NCI-H2196 (cell line): ENCODE measurements at regions not wholly inside any gene's neighbourhood (a gene's known extent, or its start where the extent isn't known, plus 50 kb on each side); places are given as distances from the start of the nearest gene placed in this dataset.

Experiments
- DNase-seq: peaks from one replicate; lab custom pipeline; 2025; ENCODE audit not compliant: unreplicated experiment; lab: John Stamatoyannopoulos, UW

DNA sequence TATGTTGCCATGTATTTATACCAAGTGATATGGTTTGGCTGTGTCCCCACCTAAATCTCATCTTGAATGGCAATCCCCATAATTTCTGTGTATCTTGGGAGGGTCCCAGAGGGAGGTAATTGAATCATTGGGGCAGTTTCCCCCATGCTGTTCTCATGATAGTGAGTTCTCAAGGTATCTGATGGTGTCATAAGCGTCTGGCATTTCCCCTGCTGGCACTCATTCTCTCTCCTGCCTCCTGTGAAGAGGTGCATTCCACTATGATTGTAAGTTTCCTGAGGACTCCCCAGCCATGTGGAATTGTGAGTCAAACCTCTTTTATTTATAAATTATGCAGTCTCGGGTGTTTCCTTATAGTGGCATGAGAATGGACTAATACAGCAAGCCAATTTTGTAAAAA lies 140.8 kb upstream of the ADAMTSL1 start:
- DNase-seq: no peak

- no peak for DNase-seq
Observed at GRCh38 chr9:18335825-18336224, 138.1 kb upstream of the ADAMTSL1 start.

GRCh38 chr9:18338042-18338441 lies 135.9 kb upstream of the ADAMTSL1 start:
- DNase-seq: no peak

DNA sequence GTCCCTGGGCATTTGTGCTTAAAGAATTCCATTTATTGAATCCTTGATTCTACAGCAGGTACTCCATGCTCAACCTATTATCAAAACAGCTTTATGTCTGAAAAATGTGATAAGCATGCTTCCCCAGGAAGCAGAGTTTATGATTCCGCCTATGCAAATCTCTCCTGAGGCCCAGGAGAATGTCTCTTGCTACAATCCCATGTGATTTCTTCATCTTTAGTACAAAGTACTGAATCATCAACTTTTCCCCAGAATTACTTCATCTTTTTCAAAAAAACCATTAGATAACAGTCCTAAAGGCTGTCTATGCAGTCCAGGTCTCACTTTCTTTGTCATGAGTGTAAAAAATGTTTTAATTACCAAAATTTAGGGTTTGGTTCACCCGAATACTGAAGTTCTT lies 130.2 kb upstream of the ADAMTSL1 start:
- DNase-seq: no peak

DNA sequence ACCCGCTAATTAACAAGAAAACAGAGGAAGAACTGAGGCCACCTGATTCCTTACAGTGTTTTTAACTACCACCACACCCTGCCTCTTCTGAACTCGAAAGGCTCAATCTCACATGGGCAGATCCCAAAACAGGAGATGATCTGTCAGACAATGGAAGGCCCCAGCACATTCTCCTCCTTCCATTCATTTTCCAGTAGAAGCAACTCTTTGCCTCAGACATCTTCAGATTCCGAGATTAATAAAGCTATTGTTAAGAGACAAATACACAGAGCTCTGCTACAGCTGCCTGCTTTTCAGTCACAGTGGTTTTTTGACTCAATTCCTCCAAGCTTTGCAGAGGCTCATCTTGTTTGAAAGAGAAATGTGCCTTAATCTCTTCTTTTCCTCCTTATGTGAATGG lies 127.2 kb upstream of the ADAMTSL1 start:
- DNase-seq: no peak

GRCh38 chr9:18347386-18348082 lies 126.4 kb upstream of the ADAMTSL1 start:
- DNase-seq: peak; percentile 6

- no peak for DNase-seq
Observed at GRCh38 chr9:18348083-18348475, 125.9 kb upstream of the ADAMTSL1 start.

- DNase-seq: no peak
Observed at GRCh38 chr9:18349530-18349929, 124.4 kb upstream of the ADAMTSL1 start.

GRCh38 chr9:18350036-18350435 lies 123.9 kb upstream of the ADAMTSL1 start:
- no peak for DNase-seq

DNA sequence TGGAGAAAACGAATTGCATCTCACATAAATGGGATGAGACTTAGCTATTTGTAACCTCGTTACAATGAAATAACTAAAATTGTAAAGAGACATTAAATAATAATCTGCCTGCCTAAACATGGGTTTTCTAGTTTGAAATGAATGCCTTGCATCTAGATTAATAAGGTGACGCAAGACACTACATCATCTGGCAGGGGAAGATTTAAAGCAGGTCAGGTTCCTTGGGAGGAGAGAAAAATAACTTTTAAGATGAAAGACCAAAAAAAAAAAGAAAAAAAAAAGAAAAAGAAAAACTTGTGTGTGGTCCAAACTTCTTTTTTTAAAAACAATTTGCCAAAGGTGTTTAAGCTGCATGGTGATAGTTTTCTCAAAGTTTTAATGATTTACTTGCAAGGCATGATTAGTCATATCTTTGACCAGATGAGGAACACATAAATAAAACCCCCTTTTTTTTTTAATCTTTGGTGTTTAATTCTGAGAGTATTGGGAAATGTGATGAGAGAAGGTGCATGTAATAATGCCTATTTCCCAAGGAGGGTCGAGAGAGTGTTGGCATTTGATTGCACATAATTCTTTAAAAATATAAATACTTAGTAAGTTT lies 122.9 kb upstream of the ADAMTSL1 start:
- DNase-seq: no peak

GRCh38 chr9:18352711-18353110 lies 121.2 kb upstream of the ADAMTSL1 start:
- DNase-seq: no peak

DNA sequence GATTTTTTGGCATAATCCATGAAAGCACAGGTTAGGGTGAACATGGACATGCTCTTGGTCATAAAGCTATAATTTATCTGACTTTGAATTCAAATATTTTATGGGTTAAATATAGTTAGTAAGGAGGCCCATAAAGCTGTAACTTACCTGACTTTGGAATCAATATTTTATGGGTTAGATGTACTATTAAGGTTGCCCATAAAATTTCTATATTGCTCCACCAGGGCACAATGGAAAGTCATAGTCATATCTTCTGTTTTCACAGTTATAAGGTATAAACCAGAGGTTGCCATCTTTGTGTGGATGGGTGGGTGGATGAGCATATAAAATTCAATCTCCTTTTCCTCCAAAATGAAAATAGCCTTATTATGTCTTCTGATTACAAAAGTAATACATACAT lies 120.5 kb upstream of the ADAMTSL1 start:
- DNase-seq: no peak

DNA sequence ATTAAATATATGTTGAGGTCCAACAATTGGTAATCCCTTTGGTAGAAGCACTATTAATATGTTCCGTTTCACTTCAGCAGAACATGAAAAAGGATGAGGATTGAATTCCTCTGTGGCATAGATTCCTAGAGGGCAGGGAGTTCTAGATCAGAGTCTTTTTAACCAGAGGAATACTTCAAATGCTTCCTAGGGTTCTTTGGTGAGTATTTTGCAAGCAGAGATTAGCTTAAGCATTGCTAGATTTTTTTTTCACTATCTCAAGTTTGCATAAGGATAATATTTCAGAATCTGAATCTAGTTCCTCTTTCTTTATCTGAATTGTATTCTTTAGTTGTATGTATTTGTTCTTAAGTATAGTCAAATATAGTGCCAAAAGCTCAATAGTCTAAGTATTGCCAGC lies 116.6 kb upstream of the ADAMTSL1 start:
- no peak for DNase-seq

DNA sequence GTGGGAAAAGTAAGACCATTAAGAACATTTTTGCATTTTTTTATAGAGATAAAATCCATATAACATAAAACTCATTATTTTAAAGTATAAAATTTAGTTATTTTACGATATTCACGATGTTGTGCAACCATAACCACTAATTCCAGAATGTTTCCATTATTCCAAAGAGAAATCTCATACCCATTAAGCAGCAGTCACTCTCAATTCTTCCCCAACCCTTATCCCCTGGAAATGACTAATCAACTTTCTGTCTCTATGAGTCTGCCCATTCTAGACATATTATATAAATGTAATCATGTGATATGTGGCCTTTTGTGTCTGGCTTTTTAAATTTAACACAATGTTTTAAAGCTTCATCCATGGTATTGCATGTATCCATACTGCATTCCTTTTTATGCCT lies 115.6 kb upstream of the ADAMTSL1 start:
- no peak for DNase-seq

DNA sequence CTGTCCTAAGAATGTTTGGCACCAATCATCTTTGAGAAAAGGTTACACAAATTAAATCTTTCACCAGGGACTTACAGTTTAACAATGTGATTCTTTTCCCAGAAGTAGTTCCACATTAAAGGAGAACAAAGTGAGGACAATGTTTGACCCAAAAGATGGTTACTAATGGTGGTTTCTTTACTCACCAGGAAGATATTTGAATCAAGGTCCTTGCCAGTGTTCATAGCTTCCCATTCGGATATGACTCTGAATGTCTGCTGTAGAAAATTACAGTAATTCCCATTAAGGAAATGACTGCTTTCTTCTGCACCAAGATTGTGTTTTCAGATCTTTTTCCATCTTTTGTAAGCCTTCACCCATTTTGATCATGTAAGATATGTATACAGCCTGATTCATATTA lies 114.6 kb upstream of the ADAMTSL1 start:
- no peak for DNase-seq

DNA sequence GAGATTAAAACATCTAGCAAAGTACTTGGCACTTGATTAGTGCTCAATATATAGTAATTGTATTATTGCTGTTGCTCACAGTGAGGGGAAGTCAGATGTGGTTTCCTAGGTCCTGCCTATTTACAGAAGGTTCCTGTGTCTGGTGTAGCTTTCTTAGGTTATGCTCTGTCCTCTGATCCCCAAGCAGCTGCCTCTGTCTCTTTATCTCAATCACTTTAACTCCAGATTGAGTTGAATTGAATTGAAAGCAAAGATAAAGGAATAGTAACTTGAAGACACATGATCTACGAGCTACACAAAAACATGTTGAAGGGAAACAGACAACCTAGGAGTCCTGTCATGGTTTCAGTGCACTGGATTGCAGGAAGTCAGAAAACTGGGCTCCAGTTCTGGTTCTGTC lies 113.9 kb upstream of the ADAMTSL1 start:
- no peak for DNase-seq

DNA sequence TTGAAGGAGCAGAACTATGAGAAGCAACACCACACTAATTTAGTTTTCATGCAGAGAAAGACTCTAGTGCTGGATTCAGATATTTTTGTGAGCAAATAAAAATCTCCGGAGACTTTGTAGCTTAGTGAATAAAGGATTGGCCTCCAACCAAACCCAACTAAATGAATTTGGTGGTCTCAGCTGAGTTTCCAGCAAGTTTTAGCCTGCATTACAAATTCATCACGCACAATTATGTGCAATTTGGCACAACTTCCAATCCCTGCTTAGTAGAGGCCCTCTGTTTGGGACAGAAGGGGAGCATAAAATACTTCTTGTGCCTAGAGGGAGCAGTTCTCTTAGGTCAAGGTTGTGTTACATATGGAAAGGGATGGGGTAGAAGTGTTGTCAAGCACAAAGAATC lies 112.3 kb upstream of the ADAMTSL1 start:
- no peak for DNase-seq

DNA sequence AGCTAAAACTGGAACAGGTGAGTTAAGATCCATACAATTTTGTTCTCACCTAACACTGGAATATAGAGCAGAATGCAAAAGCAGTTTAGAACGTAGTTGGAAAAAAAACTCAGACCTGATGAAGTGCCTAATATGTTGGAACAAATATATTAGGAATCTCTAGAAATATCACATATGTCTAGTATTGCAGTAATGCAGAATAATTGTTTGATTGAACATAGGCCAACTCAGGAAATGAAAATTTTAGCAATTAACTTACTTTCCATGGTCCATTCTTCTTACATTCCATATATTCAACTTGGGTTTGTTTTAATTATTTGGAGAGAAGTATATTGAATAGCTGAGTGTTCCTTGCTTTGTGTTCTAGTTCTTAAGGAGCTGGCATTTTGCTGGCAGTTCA lies 111.8 kb upstream of the ADAMTSL1 start:
- DNase-seq: no peak

GRCh38 chr9:18362901-18363685 lies 110.9 kb upstream of the ADAMTSL1 start:
- DNase-seq: no peak

- no peak for DNase-seq
Observed at GRCh38 chr9:18365651-18366050, 108.3 kb upstream of the ADAMTSL1 start.

DNA sequence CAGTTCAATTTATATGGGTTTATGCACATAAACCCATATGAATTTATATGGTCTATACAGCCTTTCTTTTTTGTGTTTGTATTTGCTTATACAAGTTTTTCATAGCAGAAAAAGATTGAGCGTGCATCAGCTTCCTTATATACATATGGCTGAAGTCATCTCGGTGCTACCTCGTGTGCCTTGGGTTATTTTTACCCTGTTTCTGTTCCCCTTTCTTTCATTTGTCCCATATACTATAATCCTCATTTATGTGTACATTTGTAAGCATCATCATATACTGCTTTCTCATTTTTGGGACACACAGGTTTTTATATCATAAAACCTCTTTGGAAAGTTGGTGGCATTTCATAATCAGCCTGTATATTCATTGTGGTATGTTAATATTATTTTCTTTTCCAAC lies 107.8 kb upstream of the ADAMTSL1 start:
- no peak for DNase-seq

GRCh38 chr9:18368206-18368605 lies 105.7 kb upstream of the ADAMTSL1 start:
- DNase-seq: no peak
